GM13977 (cell line): ENCODE measurements at regions not wholly inside any gene's neighbourhood (a gene's known extent, or its start where the extent isn't known, plus 50 kb on each side); places are given as distances from the start of the nearest gene placed in this dataset.
"Not testable (repeated sequence)": the region's sequence is repeated elsewhere in the genome, so short reads cannot be mapped to it uniquely, and the experiment has no call there.

Experiments
- DNase-seq: peaks from one replicate; pipeline ENCODE4 v3.0.0; 2012; ENCODE audit warnings: low spot score
- CTCF ChIP-seq: IDR thresholded peaks from 2 replicates; pipeline ENCODE4 v1.5.1; 2012; ENCODE audit warnings: mild to moderate bottlenecking, control low read depth; ENCODE audit not compliant: insufficient read depth; ENCODE audit errors: extremely low read depth, missing control alignments
- in situ Hi-C: fragments of 300-500 bp; cut with MboI; formaldehyde crosslinking; loops from one replicate; pipeline ENCODE4 v1.12.0; 2022; ENCODE audit warnings: low sequenced_read_pairs, low pct_unique_long_range_greater_than_20kb, mixed read lengths, inconsistent platforms; ENCODE audit not compliant: unreplicated experiment

- in situ Hi-C loops, result no loop called here
- no peak for DNase-seq
- no peak for TF ChIP-seq CTCF
Measured at GRCh38 chr17:31738996-31739699, 119.9 kb downstream of the COPRS start.

GRCh38 chr17:31738488-31738887, 120.6 kb downstream of the COPRS start:
- no peak for DNase-seq
- in situ Hi-C loops, result no loop called here
- TF ChIP-seq CTCF, result no peak

GRCh38 chr17:31738067-31738466, 121.0 kb downstream of the COPRS start:
- in situ Hi-C loops, result no loop called here

GRCh38 chr17:31736855-31737625, 122.0 kb downstream of the COPRS start:
- no peak for DNase-seq
- TF ChIP-seq CTCF, result no peak
- in situ Hi-C loops, result no loop called here

More at GRCh38 chr17:31738067-31738466, 121.0 kb downstream of the COPRS start:
- TF ChIP-seq CTCF, result no peak
- no peak for DNase-seq

GRCh38 chr17:31733326-31733725, 125.7 kb downstream of the COPRS start:
- no peak for DNase-seq
- in situ Hi-C loops, result no loop called here
- no peak for TF ChIP-seq CTCF

GRCh38 chr17:31731585-31732154, 127.4 kb downstream of the COPRS start:
- DNase-seq, in situ Hi-C loops: not testable (repeated sequence)

- in situ Hi-C loops, result no loop called here
- TF ChIP-seq CTCF, result no peak
- DNase-seq, result no peak
Measured at GRCh38 chr17:31731118-31731517, 127.9 kb downstream of the COPRS start.
